ENCODE measurements at regions not wholly inside any gene's neighbourhood (a gene's known extent, or its start where the extent isn't known, plus 50 kb on each side); places are given as distances from the start of the nearest gene placed in this dataset.
A peak's percentile ranks its signal among the peaks of the same experiment; 100 is the strongest.
"Not testable (repeated sequence)": the region's sequence is repeated elsewhere in the genome, so short reads cannot be mapped to it uniquely, and the experiment has no call there.

- DNase-seq = no peak
These were observed 311.2 kb upstream of the NAALADL2 start for GRCh38 chr3:174547801-174548435.

DNA sequence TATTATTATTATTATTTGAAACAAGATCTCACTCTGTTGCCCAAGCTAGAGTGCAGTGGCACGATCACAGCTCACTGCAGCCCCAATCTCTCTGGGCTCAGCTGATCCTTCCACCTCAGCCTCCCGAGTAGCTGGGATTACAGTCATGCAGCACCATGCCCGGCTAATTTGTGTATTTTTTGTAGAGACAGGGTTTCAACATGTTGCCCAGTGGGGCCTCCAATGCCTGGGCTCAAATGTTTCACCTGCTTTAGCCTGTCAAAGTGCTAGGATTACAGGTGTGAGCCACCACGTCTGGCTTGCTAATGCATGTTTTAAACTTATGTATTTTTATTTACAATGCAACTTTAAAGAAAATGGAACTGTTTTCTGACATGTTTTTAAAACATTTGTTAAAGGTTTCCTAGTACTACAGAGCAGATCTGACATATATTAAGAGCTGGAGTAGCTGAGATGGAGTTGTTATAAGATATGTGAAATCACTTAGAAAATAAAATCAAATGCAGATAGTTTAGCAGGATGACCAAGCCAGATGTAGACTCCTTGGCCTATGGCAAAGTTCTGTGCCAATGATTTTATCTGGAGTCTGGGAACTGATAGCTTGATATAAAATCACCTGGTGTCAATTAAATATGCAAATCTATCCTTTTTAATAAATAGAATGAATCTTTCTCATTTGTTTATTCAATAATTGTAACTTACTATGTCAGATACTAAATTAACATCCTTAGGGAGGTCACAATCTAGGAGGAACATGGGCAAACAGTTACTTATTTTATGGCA lies 310.1 kb upstream of the NAALADL2 start:
- DNase-seq = no peak

- no peak for DNase-seq
These were observed 277.6 kb upstream of the NAALADL2 start for GRCh38 chr3:174581558-174581957.

- DNase-seq = no peak
These were observed 275.7 kb upstream of the NAALADL2 start for GRCh38 chr3:174583396-174583795.

DNA sequence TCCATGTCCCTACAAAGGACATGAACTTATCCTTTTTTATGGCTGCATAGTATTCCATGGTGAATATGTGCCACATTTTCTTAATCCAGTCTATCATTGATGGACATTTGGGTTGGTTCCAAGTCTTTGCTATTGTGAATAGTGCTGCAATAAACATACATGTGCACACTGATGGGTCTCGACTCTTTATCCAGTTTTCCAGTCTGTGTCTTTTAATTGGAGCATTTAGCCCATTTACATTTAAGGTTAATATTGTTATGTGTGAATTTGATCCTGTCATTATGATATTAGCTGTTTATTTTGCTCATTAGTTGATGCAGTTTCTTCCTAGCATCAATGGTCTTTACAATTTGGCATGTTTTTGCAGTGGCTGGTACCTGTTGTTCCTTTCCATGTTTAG lies 272.0 kb upstream of the NAALADL2 start:
- DNase-seq = not testable (repeated sequence)

DNA sequence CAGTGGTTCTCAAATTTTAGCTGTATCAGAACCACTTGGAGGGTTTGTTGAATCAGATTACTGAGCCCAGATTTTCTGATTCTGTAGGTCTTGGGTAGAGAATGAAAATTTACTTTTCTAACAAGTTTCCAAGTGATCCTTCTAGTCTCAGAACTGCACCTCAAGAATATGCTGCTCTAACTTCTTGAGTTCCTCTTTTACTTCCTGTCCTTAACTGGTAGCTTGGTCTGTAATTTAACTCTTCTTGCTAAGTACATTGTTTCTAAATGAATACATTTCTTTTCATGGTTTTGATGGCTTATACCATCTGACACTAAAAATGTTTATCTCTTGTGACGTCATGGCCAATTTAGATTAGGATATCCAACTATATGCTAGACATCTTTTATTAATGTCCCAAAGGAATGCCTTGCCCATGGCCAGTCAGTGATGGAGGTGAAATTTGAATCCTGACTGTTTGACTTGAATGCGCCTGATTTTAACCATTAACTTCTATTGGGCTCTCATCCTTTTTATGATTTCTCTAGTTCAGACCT lies 262.6 kb upstream of the NAALADL2 start:
- no peak for DNase-seq

DNA sequence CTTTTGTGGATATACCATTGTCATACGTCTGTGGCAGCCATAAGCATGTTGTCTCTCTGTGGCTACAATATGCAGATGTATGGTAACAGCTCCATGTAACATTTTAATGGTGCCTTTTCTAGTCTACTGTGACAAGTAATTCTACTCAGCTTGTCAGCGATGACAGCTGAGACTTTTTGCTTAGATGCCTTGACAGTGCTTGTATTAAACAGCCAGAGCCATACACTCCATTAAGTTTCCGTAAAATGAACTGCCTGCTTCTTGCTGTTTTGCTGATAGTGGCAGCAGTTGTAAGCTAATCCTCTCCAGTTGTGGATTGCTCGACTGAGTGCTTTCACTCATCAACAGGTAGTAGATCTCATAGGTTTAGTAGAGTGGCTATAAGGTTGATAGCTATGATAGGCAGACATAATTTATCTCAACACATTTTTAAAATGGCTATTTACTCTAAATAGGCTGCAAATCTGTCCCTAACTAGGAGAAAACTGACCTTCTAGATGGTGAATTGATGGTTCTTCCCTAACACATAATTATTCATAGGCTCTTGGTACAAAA lies 260.2 kb upstream of the NAALADL2 start:
- no peak for DNase-seq

DNA sequence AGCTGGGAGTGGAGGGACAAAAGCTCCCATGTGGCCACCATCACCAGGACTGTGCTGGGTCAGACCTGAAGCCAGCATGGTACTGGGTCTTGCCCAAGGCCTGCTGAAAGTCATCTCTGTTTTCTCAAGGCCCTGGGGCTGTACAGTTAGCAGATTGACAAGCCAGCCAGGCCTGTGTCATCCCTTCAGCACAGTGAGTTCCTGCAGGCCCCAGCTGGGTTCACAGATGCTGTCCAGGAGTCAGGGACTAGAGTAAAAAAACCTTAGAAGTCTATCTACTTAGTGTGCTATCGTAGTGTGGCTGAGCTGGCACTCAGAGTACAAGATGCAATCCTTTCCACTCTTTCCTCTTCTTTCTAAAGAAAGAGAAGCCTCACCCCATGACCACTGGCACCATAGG lies 246.0 kb upstream of the NAALADL2 start:
- DNase-seq = no peak

GRCh38 chr3:174614036-174614435 lies 245.1 kb upstream of the NAALADL2 start:
- DNase-seq = no peak

DNA sequence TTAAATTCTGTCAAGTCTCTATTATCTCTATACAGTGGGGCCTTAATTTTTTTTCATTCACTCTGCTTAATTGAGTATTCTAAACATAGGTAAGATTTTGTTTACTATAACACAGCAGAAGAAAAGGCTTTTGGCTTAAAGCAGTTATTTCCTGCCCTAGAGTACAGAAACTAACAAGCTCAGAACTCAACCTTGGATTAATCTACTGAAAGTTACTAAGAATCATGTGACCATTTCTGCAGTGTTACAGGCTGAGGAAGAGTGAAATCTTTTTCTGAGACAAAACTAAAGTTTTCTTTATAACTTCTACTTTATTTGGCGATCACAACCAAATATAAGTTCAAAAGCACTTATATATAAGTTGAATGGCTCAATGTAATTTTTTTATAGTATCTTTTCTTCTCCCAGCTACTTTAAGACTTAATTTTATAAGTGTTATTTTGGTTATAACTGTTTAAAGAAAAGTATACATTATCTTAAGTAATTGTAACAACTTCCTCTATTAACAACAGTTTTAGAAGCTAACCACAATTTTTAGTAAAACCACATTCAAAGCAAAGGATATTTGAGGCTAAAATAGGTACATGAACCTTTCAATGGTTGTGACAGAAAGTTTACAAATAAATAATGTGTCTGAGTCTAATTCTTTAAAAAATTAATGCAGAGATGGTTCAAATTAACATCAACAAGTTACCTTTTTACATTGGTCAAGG lies 240.6 kb upstream of the NAALADL2 start:
- DNase-seq = no peak

DNA sequence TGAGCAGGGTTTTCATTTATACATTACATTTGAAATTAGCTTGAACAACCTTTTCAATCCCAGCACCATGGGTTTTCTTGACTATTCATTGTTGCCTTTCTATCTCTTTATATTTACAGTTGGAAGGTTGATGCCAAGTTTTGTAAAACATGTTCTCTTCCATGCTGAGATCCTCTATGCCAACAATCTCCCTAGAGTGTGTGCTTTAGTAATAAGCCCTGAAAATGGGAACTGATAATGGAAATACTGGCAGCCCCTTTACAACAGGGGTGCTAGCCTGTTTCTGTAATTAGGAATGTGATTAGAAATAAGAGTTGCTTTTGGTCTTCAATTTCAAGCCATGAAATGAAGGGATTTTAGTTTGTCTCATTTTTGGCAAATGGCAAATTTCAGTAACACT lies 239.9 kb upstream of the NAALADL2 start:
- no peak for DNase-seq

GRCh38 chr3:174620138-174620537 lies 239.0 kb upstream of the NAALADL2 start:
- DNase-seq = no peak

GRCh38 chr3:174620855-174621472 lies 238.2 kb upstream of the NAALADL2 start:
- DNase-seq = no peak

DNA sequence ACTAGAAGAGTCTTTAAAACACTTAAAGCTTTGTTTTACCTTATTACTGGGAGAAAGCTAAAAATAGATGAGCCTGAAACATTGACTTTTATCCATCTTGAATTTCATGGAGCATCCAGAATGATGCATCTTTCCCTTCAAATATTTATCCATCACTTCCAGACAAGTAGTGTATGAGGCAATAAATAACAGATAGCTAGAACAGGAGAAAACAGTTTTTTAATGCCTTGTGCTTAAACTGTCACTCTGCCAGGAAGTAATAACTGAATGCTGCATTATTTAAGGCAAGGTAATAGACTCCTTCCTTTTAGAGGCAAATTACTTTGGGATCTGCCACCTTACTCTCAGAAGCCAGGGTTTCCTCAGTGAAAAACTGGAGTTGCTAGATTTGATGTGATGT lies 225.8 kb upstream of the NAALADL2 start:
- no peak for DNase-seq

DNA sequence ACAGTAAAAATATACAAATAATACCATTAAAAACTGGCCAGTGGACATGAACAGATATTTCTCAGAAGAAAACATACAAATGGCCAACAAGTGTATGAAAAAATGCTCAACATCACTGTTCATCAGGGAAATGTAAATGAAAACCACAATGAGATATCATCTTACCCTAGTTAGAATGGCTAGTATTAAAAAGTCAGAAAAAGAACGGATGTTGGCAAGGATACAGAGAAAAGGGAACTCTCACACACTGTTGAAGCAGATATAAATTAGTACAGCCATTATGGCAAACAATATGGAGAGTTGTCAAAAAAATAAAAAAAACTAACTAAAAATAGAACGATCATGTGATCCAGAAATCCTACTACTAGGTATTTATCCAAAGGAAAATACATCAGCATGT lies 222.7 kb upstream of the NAALADL2 start:
- DNase-seq = no peak

DNA sequence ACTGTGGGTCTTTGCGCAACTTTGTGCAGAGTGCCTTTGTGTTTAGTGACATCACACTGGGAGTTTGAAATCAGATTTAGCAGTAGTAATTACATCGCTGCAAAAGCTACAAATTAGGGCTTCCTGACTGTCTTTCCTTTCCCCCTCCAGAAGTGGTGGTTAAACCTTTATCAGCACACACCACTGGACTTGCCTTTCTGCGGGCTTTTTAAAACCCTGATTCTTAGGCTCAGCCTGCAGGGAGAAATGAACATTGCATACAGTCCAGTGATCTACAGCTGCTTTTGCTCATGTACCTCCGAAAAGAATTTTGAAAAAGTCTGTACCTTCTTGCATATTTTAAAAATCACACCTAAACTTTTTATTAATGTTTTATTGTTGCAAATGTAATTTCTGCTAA lies 219.7 kb upstream of the NAALADL2 start:
- no peak for DNase-seq

- DNase-seq = no peak
These were observed 219.2 kb upstream of the NAALADL2 start for GRCh38 chr3:174639970-174640369.

- DNase-seq = no peak
These were observed 218.2 kb upstream of the NAALADL2 start for GRCh38 chr3:174640932-174641331.

DNA sequence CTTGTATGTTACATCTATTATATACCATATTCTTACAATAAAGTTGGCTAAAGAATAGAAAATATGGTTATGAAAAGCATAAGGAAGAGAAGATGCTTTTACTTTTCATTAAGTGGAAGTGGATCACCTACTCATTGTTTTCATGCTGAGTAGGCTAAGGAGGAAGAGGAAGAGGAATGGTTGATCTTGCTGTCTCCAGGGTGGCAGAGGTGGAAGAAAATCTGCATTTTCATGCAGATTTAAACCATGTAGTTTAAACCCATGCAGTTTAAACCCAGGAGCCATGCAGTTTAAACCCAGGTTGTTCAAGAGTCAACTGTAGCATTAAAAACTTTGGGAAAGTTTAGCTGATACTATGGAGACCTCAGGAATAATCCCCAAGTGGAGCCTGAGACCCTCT lies 214.8 kb upstream of the NAALADL2 start:
- no peak for DNase-seq

DNA sequence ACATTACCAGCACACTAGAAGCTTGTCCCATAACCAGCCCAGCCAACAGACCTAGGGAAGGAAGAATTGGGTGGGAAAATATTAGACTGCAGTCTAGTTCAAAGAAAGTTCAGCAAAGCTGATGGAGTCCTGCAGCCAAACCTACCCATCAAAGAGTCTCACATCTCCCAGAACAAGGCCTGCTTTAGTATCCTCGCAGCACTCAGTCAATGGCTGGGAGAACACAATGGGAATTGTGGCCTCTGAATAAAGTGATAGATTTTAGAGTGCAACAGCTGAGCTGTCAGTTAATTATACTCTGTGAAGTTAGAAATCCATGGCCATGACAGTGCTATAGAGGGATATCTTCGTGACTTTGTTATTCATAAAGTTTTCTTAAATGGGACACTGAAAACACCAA lies 207.2 kb upstream of the NAALADL2 start:
- peak; percentile 19 to 67 for DNase-seq

- DNase-seq = no peak
These were observed 199.6 kb upstream of the NAALADL2 start for GRCh38 chr3:174659511-174659910.

- no peak for DNase-seq
These were observed 196.5 kb upstream of the NAALADL2 start for GRCh38 chr3:174662653-174663052.

GRCh38 chr3:174667386-174667785 lies 191.7 kb upstream of the NAALADL2 start:
- DNase-seq = no peak

Data from hippocampal formation (tissue), 2 donors.